Activated CD8-positive, alpha-beta memory T cell treated with anti-CD3 and anti-CD28 coated beads for 36 hours (primary cell): ENCODE measurements at regions not wholly inside any gene's neighbourhood (a gene's known extent, or its start where the extent isn't known, plus 50 kb on each side); places are given as distances from the start of the nearest gene placed in this dataset.

Source experiments
- CTCF ChIA-PET: fragments of 350-600 bp; sonication (Branson Sonifier 250); formaldehyde crosslinking; loops from one replicate; lab custom pipeline; 2021; ENCODE audit warnings: antibody characterized with exemption; lab: Charles Lee
- POLR2A ChIA-PET: fragments of 350-600 bp; sonication (Branson Sonifier 250); formaldehyde crosslinking; loops from one replicate; lab custom pipeline; 2021; ENCODE audit warnings: antibody characterized with exemption; lab: Charles Lee

GRCh38 chr15:60057554-60057953 is 53.4 kb downstream of the FOXB1 start:
- POLR2A ChIA-PET, result no interaction called here
- CTCF ChIA-PET, result no interaction called here

GRCh38 chr15:60059186-60059585 is 55.1 kb downstream of the FOXB1 start:
- ChIA-PET CTCF (no interaction called here), POLR2A (no interaction called here)

GRCh38 chr15:60061758-60062157 is 57.6 kb downstream of the FOXB1 start:
- POLR2A ChIA-PET, result no interaction called here
- CTCF ChIA-PET, result no interaction called here

GRCh38 chr15:60062826-60063225 is 58.7 kb downstream of the FOXB1 start:
- CTCF ChIA-PET, result no interaction called here
- POLR2A ChIA-PET, result no interaction called here

- ChIA-PET POLR2A (no interaction called here), CTCF (no interaction called here)
These were observed 61.8 kb downstream of the FOXB1 start for GRCh38 chr15:60065951-60066350.

- ChIA-PET CTCF (no interaction called here), POLR2A (no interaction called here)
These were observed 66.9 kb downstream of the FOXB1 start for GRCh38 chr15:60070838-60071493.

- ChIA-PET POLR2A (no interaction called here), CTCF (no interaction called here)
These were observed 68.8 kb downstream of the FOXB1 start for GRCh38 chr15:60072826-60073465.

GRCh38 chr15:60073466-60073840 is 69.3 kb downstream of the FOXB1 start:
- ChIA-PET CTCF (no interaction called here), POLR2A (no interaction called here)

GRCh38 chr15:60074181-60074885 is 70.2 kb downstream of the FOXB1 start:
- ChIA-PET CTCF (interaction anchor here (0.6 kb wide), 1 partner anchor 357 kb away, joined by 4 read pairs; no protein-coding TSS in a partner anchor), POLR2A (interaction anchor here (1.0 kb wide), 1 partner anchor 30 kb away, joined by 3 read pairs; no protein-coding TSS in a partner anchor)

- ChIA-PET CTCF (no interaction called here), POLR2A (no interaction called here)
These were observed 71.9 kb downstream of the FOXB1 start for GRCh38 chr15:60076045-60076444.

GRCh38 chr15:60076582-60077276 is 72.6 kb downstream of the FOXB1 start:
- POLR2A ChIA-PET, result no interaction called here
- CTCF ChIA-PET, result no interaction called here

- POLR2A ChIA-PET, result no interaction called here
- CTCF ChIA-PET, result no interaction called here
These were observed 73.7 kb downstream of the FOXB1 start for GRCh38 chr15:60077581-60078359.

GRCh38 chr15:60079210-60079609 is 75.1 kb downstream of the FOXB1 start:
- POLR2A ChIA-PET, result interaction anchor here (0.6 kb wide), 1 partner anchor 325 kb away, joined by 5 read pairs; no protein-coding TSS in a partner anchor
- CTCF ChIA-PET, result interaction anchor here (0.6 to 1.1 kb wide), 2 partner anchors 10 to 75 kb away, joined by 3 read pairs; partner anchors contain the start of gene FOXB1

GRCh38 chr15:60081976-60082375 is 77.9 kb downstream of the FOXB1 start:
- ChIA-PET POLR2A (no interaction called here), CTCF (no interaction called here)

GRCh38 chr15:60083318-60083717 is 79.2 kb downstream of the FOXB1 start:
- CTCF ChIA-PET, result interaction anchor here (1.0 kb wide), 1 partner anchor 159 kb away, joined by 3 read pairs; no protein-coding TSS in a partner anchor
- POLR2A ChIA-PET, result no interaction called here

- ChIA-PET POLR2A (no interaction called here), CTCF (no interaction called here)
These were observed 82.7 kb downstream of the FOXB1 start for GRCh38 chr15:60086681-60087429.

- CTCF ChIA-PET, result no interaction called here
- POLR2A ChIA-PET, result no interaction called here
These were observed 83.5 kb downstream of the FOXB1 start for GRCh38 chr15:60087561-60087960.

GRCh38 chr15:60090747-60091146 is 86.6 kb downstream of the FOXB1 start:
- POLR2A ChIA-PET, result no interaction called here
- CTCF ChIA-PET, result interaction anchor here (0.5 to 1.0 kb wide), 2 partner anchors 41 to 173 kb away, joined by 3 to 4 read pairs; no protein-coding TSS in a partner anchor
